ENCODE measurements at regions not wholly inside any gene's neighbourhood (a gene's known extent, or its start where the extent isn't known, plus 50 kb on each side); places are given as distances from the start of the nearest gene placed in this dataset.

DNA sequence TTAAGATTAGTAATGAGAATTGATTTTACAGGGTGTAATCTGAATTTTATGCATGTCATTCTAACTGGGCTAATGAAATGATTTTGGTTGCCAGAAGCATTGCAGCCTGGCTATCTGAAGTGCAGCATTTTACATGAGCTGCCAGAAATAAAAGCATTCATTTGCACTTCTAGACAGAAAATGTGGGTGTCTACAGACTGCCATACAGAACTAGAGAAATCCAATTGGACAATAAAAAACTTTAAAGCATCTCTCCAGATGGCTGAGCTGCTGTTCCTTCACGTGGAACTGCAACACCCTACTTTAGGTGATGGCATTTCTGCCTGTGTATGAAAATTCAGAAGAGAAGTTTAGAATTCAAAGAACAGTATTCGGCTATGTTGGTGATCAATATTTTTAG is 450.1 kb upstream of the SLITRK1 start:
- TF ChIP-seq, protein P1, sequence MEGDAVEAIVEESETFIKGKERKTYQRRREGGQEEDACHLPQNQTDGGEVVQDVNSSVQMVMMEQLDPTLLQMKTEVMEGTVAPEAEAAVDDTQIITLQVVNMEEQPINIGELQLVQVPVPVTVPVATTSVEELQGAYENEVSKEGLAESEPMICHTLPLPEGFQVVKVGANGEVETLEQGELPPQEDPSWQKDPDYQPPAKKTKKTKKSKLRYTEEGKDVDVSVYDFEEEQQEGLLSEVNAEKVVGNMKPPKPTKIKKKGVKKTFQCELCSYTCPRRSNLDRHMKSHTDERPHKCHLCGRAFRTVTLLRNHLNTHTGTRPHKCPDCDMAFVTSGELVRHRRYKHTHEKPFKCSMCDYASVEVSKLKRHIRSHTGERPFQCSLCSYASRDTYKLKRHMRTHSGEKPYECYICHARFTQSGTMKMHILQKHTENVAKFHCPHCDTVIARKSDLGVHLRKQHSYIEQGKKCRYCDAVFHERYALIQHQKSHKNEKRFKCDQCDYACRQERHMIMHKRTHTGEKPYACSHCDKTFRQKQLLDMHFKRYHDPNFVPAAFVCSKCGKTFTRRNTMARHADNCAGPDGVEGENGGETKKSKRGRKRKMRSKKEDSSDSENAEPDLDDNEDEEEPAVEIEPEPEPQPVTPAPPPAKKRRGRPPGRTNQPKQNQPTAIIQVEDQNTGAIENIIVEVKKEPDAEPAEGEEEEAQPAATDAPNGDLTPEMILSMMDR (conservative IDR thresholded peaks at IDR 0.05; ENCODE audit: low read length), result no peak
- TF ChIP-seq EZH2phosphoT487 (IDR thresholded peaks at IDR 0.05; ENCODE audit: borderline replicate concordance, low read depth, low read length), result no peak
